Trophoblast cell (in vitro differentiated cells and primary cell): ENCODE measurements at regions not wholly inside any gene's neighbourhood (a gene's known extent, or its start where the extent isn't known, plus 50 kb on each side); places are given as distances from the start of the nearest gene placed in this dataset.

Experiments
- DNase-seq, 2 donors: peaks; one replicate each; pipeline ENCODE4 v3.0.0-alpha.2; 2016
- H2AFZ ChIP-seq: 2 replicates; pipeline ENCODE4 v1.6.1; 2013; ENCODE audit warnings: low read length, moderate library complexity, mild to moderate bottlenecking; ENCODE audit not compliant: insufficient read depth, poor library complexity
- H2AK5ac ChIP-seq: 2 replicates; pipeline ENCODE4 v1.6.1; 2013; ENCODE audit warnings: mild to moderate bottlenecking, low read length
- H2BK120ac ChIP-seq: 2 replicates; pipeline ENCODE4 v1.6.1; 2013; ENCODE audit warnings: low read length, mild to moderate bottlenecking, moderate library complexity; ENCODE audit not compliant: insufficient read depth, poor library complexity
- H2BK12ac ChIP-seq: 2 replicates; pipeline ENCODE4 v1.6.1; 2013; ENCODE audit warnings: mild to moderate bottlenecking, low read length, moderate library complexity
- H2BK5ac ChIP-seq: 2 replicates; pipeline ENCODE4 v1.6.1; 2013; ENCODE audit warnings: low read length, low read depth, moderate library complexity, mild to moderate bottlenecking; ENCODE audit not compliant: poor library complexity
- H3K14ac ChIP-seq: 2 replicates; pipeline ENCODE4 v1.6.1; 2013; ENCODE audit warnings: mild to moderate bottlenecking, low read length
- H3K18ac ChIP-seq: 2 replicates; pipeline ENCODE4 v1.6.1; 2013; ENCODE audit warnings: mild to moderate bottlenecking, low read length
- H3K23ac ChIP-seq: 2 replicates; pipeline ENCODE4 v1.6.1; 2013; ENCODE audit warnings: low read length
- H3K27ac ChIP-seq: 2 replicates; pipeline ENCODE4 v1.5.1; 2013; ENCODE audit warnings: low read depth, mild to moderate bottlenecking, inconsistent platforms, low read length, moderate library complexity
- H3K27me3 ChIP-seq: 2 replicates; pipeline ENCODE4 v1.6.1; 2013; ENCODE audit warnings: inconsistent platforms, mild to moderate bottlenecking, low read length, moderate library complexity; ENCODE audit not compliant: insufficient read depth
- H3K36me3 ChIP-seq, 2 experiments: 1 replicate in 1 of 2; 2 replicates in 1 of 2; pipeline ENCODE4 v1.6.1; 2013; ENCODE audit warnings: low read length in 2 of 2, mild to moderate bottlenecking in 2 of 2, moderate library complexity in 1 of 2; ENCODE audit not compliant: insufficient read depth in 2 of 2, control insufficient read depth in 1 of 2
- H3K4ac ChIP-seq: 2 replicates; pipeline ENCODE4 v1.6.1; 2013; ENCODE audit warnings: low read depth, mild to moderate bottlenecking, low read length, moderate library complexity
- H3K4me1 ChIP-seq, 2 experiments: 1 replicate in 1 of 2; 2 replicates in 1 of 2; pipeline ENCODE4 v1.6.1; 2013; ENCODE audit warnings: low read length in 2 of 2, mild to moderate bottlenecking in 2 of 2, moderate library complexity in 1 of 2; ENCODE audit not compliant: insufficient read depth in 2 of 2, control insufficient read depth in 1 of 2
- H3K4me2 ChIP-seq: 2 replicates; pipeline ENCODE4 v1.6.1; 2013; ENCODE audit warnings: inconsistent platforms, mild to moderate bottlenecking, low read length, moderate library complexity
- H3K4me3 ChIP-seq: 2 replicates; pipeline ENCODE4 v1.5.1; 2013; ENCODE audit warnings: mild to moderate bottlenecking, low read depth, low read length, inconsistent platforms
- H3K79me1 ChIP-seq: one replicate; pipeline ENCODE4 v1.6.1; 2013; ENCODE audit warnings: low read length
- H3K79me2 ChIP-seq: 2 replicates; pipeline ENCODE4 v1.6.1; 2013; ENCODE audit warnings: low read length, mild to moderate bottlenecking; ENCODE audit not compliant: control insufficient read depth, insufficient read depth, poor library complexity
- H3K9ac ChIP-seq: 2 replicates; pipeline ENCODE4 v1.6.1; 2013; ENCODE audit warnings: mild to moderate bottlenecking, low read length
- H3K9me3 ChIP-seq: 2 replicates; pipeline ENCODE4 v1.6.1; 2013; ENCODE audit warnings: low read depth, mild to moderate bottlenecking, control low read depth, inconsistent platforms, low read length; ENCODE audit not compliant: insufficient read depth
- H4K12ac ChIP-seq: 2 replicates; pipeline ENCODE4 v1.6.1; 2013; ENCODE audit warnings: low read depth, mild to moderate bottlenecking, low read length, moderate library complexity
- H4K8ac ChIP-seq: 2 replicates; pipeline ENCODE4 v1.6.1; 2013; ENCODE audit warnings: low read depth, mild to moderate bottlenecking, low read length, moderate library complexity
- H4K91ac ChIP-seq: one replicate; pipeline ENCODE4 v1.6.1; 2013; ENCODE audit warnings: low read depth, mild to moderate bottlenecking, low read length, moderate library complexity
- WGBS: extraction: QIAGEN DNeasy Blood & Tissue Kit; methylation state at CpG from one replicate; pipeline ENCODE4 v1.1.7; 2013; ENCODE audit warnings: missing lambda C conversion rate; ENCODE audit not compliant: insufficient read length, insufficient coverage; ENCODE audit errors: extremely low coverage; 5-methylcytosine and 5-hydroxymethylcytosine counted together

- Histone ChIP-seq H3K4me3 (no peak overlapping the region), H3K9me3 (no peaks in the 10 kb centered on the region), H3K36me3 (no peaks in the 10 kb centered on the region), H3K79me2 (no peaks in the 10 kb centered on the region), H3K79me1 (no peaks in the 10 kb centered on the region), H3K9ac (no peak overlapping the region), H2BK5ac (no peak overlapping the region), H3K18ac (no peak overlapping the region), H3K4ac (no peak overlapping the region), H4K91ac (no peak overlapping the region), H3K23ac (no peak overlapping the region), H2BK12ac (no peak overlapping the region), H3K4me2 (no peak overlapping the region), H3K27me3 (no peaks in the 10 kb centered on the region), H3K4me1 (peaks cover 3 to 5% of the 10 kb centered on the region in 2 experiments), H3K27ac (no peak overlapping the region), H4K12ac (no peak overlapping the region), H4K8ac (no peak overlapping the region), H2AFZ (no peak overlapping the region), H2AK5ac (no peak overlapping the region), H2BK120ac (no peak overlapping the region), H3K14ac (no peak overlapping the region)
- DNase-seq: no peak
Observed at GRCh38 chr11:33545931-33546330, 154.7 kb downstream of the C11orf91 start.

GRCh38 chr11:33544593-33545373 lies 155.8 kb downstream of the C11orf91 start:
- H3K9ac ChIP-seq: no peak overlapping the region
- H3K27me3 ChIP-seq: no peaks in the 10 kb centered on the region
- H3K79me2 ChIP-seq: no peaks in the 10 kb centered on the region
- peaks cover 3 to 5% of the 10 kb centered on the region in 2 experiments for H3K4me1 ChIP-seq
- no CpG with 5 or more reads among the region's 17 CpGs for WGBS
- H3K14ac ChIP-seq: no peak overlapping the region
- H4K8ac ChIP-seq: no peak overlapping the region
- no peak overlapping the region for H4K12ac ChIP-seq
- H3K27ac ChIP-seq: no peak overlapping the region
- DNase-seq: peak; percentile 99
- H2BK120ac ChIP-seq: no peak overlapping the region
- no peak overlapping the region for H3K4me3 ChIP-seq
- no peak overlapping the region for H4K91ac ChIP-seq
- H2AK5ac ChIP-seq: no peak overlapping the region
- no peak overlapping the region for H2AFZ ChIP-seq
- H2BK12ac ChIP-seq: no peak overlapping the region
- no peak overlapping the region for H3K4ac ChIP-seq
- H3K23ac ChIP-seq: no peak overlapping the region
- no peaks in the 10 kb centered on the region for H3K79me1 ChIP-seq
- no peak overlapping the region for H2BK5ac ChIP-seq
- H3K4me2 ChIP-seq: no peak overlapping the region
- no peaks in the 10 kb centered on the region for H3K36me3 ChIP-seq
- H3K9me3 ChIP-seq: no peaks in the 10 kb centered on the region
- H3K18ac ChIP-seq: no peak overlapping the region

GRCh38 chr11:33543823-33544222 lies 156.8 kb downstream of the C11orf91 start:
- no peak overlapping the region for H3K14ac ChIP-seq
- H3K79me1 ChIP-seq: no peaks in the 10 kb centered on the region
- no peak overlapping the region for H3K18ac ChIP-seq
- H2AK5ac ChIP-seq: no peak overlapping the region
- no peak overlapping the region for H2BK12ac ChIP-seq
- no peak overlapping the region for H3K27ac ChIP-seq
- H2BK120ac ChIP-seq: no peak overlapping the region
- peaks cover 3 to 5% of the 10 kb centered on the region in 2 experiments for H3K4me1 ChIP-seq
- H3K4ac ChIP-seq: no peak overlapping the region
- H2BK5ac ChIP-seq: no peak overlapping the region
- WGBS: no CpG with 5 or more reads among the region's 3 CpGs
- H3K4me3 ChIP-seq: no peak overlapping the region
- no peak overlapping the region for H4K8ac ChIP-seq
- no peak overlapping the region for H2AFZ ChIP-seq
- H3K4me2 ChIP-seq: no peak overlapping the region
- H4K12ac ChIP-seq: no peak overlapping the region
- no peak overlapping the region for H3K9ac ChIP-seq
- no peak overlapping the region for H3K23ac ChIP-seq
- no peaks in the 10 kb centered on the region for H3K79me2 ChIP-seq
- H3K9me3 ChIP-seq: no peaks in the 10 kb centered on the region
- peak; percentile 95 to 98 for DNase-seq
- no peaks in the 10 kb centered on the region for H3K27me3 ChIP-seq
- H3K36me3 ChIP-seq: no peaks in the 10 kb centered on the region
- H4K91ac ChIP-seq: no peak overlapping the region

GRCh38 chr11:33542921-33543320 lies 157.7 kb downstream of the C11orf91 start:
- H3K27ac ChIP-seq: no peak overlapping the region
- no peak overlapping the region for H2AK5ac ChIP-seq
- H3K36me3 ChIP-seq: no peaks in the 10 kb centered on the region
- no peak overlapping the region for H3K9ac ChIP-seq
- H3K14ac ChIP-seq: no peak overlapping the region
- H3K79me2 ChIP-seq: no peaks in the 10 kb centered on the region
- H2AFZ ChIP-seq: no peak overlapping the region
- H2BK12ac ChIP-seq: no peak overlapping the region
- H4K8ac ChIP-seq: no peak overlapping the region
- peaks cover 3 to 5% of the 10 kb centered on the region in 2 experiments for H3K4me1 ChIP-seq
- no peak overlapping the region for H3K18ac ChIP-seq
- H3K4me3 ChIP-seq: no peak overlapping the region
- no peaks in the 10 kb centered on the region for H3K79me1 ChIP-seq
- H3K4ac ChIP-seq: no peak overlapping the region
- H2BK120ac ChIP-seq: no peak overlapping the region
- no peak overlapping the region for H3K4me2 ChIP-seq
- peak; percentile 85 to 92 for DNase-seq
- H2BK5ac ChIP-seq: no peak overlapping the region
- H3K27me3 ChIP-seq: no peaks in the 10 kb centered on the region
- H4K91ac ChIP-seq: no peak overlapping the region
- WGBS: no CpG with 5 or more reads among the region's 7 CpGs
- H3K9me3 ChIP-seq: no peaks in the 10 kb centered on the region
- H3K23ac ChIP-seq: no peak overlapping the region
- H4K12ac ChIP-seq: no peak overlapping the region
